Jurkat, Clone E6-1 (cell line): ENCODE measurements at regions not wholly inside any gene's neighbourhood (a gene's known extent, or its start where the extent isn't known, plus 50 kb on each side); places are given as distances from the start of the nearest gene placed in this dataset.
"Not testable (repeated sequence)": the region's sequence is repeated elsewhere in the genome, so short reads cannot be mapped to it uniquely, and the experiment has no call there.

Experiments
- DNase-seq: peaks from one replicate; pipeline ENCODE4 v3.0.0-alpha.2; 2011; ENCODE audit warnings: low read depth, low spot score
- H3K4me3 ChIP-seq: 2 replicates; pipeline ENCODE4 v1.5.1; 2011; ENCODE audit warnings: mild to moderate bottlenecking, low read length, control low read depth, moderate library complexity

DNA sequence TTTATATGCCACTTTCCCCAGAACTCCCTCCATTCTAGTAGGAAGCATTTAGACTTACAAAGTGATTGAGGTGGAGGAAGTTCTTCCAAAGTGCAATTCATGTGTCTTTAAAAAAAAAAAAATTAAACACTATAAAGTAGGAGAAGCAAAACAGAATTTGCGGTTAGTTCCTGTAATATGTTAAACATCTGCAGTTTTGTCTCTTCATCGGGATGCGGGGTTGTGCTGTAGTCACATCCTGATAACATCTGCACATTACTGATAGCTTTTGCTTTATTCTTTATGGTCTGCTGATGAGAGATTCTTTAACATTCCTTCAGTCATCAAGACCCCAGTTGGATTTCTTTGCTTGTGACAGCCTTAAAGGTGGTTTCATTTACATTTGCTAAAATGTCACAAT, 694.3 kb downstream of the NR2F1-AS1 start:
- DNase-seq: peak; percentile 2
- no peak overlapping the region for H3K4me3 ChIP-seq

DNA sequence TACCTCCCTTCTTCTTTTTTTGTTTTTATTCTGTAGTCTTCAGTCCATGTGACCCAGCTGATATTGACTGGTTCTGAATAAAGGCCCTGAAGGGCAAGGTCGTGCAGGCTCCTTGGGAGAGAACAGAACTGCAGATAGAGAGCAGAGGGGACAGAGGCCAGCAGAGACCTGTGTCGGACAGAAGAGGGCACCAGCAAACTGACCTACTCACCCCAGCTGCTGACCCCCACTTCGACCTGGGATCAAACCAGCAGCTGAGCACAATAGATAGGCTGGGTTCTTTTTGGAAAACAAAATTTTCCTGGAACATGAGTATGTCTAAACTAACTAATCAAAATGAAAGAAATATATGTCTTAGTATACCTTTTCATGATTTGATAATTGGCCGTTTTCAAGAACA, 695.1 kb downstream of the NR2F1-AS1 start:
- no peak overlapping the region for H3K4me3 ChIP-seq
- no peak for DNase-seq

DNA sequence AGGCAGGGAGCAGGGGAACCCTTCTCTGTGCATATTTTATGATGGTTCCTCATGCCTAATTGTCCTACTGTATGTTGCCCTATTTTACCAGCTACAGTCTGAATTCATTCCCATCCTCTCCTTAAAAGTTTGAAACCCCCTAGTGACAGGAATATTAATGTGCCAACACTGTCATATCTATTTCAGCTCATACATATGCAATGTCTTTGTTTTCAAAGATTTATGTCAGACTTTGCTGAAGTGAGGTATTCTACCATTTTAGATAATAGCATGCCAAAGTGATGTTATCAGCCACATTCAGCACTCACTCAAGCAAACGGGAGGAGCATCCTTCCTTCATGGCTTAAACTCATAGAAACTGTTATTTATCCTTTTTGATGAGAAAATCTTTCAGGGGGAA, 696.5 kb downstream of the NR2F1-AS1 start:
- no peak for DNase-seq
- no peak overlapping the region for H3K4me3 ChIP-seq

DNA sequence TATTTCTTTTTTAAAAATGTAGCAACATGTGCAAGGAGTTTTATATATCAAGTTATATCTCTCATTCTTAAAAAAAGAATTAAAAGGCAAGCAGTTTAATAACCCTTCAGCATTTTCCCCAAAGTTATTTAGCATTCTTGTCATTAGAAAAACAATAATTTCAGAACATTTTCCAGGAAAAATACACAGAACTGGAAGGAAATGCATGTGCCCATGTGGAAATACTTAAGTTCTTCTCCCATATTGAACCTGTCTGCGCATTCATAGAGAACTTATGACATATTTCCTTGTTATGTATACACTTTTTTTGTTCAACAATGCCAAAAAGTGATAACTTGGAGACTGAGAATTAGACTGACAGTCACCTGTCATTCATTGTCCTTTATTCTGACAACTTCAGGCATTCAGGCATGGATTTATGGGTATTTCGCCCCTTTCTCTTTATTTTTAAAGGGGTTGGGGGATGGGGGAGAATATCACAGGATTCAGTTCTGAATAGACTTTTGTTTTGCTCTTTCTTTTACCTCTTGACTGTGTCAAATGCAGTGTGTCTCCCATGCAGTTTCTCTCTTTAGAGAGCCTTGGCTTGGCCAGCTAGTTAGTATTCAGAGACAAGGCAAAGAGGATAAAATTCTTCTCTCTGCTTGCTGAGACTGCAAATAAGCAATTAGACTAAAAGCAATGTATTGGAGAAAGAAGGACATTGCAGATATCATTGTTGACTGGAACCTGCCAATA, 701.0 kb downstream of the NR2F1-AS1 start:
- DNase-seq: no peak
- no peak overlapping the region for H3K4me3 ChIP-seq

DNA sequence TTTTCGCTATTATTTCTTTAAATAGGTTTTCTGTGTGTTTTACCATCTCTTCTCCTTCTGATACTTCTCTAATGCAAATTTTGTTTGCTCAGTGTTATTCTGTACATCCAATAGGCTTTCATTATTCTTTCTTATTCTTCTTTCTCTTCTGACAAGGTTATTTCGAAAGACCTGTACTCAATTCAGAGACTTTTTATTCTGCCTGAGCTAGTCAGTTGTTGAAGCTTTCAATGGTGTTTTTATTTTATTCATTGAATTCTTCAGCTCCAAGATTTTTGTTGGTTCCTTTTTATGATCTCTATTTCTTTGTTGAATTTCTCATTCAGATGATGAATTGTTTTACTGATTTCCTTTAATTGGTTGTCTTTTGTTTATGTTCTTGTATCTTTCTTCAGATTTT, 706.2 kb downstream of the NR2F1-AS1 start:
- no peak overlapping the region for H3K4me3 ChIP-seq
- no peak for DNase-seq

DNA sequence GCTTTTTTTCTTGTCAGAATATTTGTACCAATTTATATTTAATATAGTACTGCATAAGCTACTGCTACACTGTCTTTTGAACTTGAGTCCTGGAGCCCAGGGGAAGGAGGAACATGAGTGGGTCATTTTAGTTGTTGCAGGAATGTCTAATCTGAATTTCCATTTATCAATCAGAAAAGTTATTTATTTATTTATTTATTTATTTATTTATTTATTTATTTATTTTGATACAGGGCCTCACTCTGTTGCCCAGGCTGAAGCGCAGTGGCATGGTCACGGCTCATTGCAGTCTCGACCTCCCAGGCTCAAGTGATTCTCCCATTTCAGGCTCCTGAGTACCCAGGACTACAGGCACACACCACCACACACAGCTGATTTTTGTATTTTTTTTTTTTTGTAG, 712.6 kb downstream of the NR2F1-AS1 start:
- no peak for DNase-seq
- no peak overlapping the region for H3K4me3 ChIP-seq

DNA sequence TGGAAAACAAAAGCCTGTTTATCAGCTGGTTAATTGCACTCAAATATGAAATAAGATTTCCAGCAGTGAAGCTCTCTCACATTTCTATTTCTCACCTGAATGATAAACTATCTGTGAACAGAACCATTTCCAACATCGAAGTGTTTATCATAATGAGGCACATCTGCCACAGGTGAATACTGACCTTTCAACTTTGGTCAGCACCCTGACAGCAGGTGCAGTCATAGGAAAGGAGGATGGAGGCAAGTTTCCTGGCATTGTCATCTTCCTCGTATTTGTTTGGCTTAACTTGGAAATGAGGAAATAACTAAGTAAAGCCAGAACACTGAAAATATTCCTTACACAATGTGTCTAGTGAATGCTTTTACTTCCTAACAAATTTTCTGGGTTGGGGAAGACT, 716.4 kb downstream of the NR2F1-AS1 start:
- no peak overlapping the region for H3K4me3 ChIP-seq
- no peak for DNase-seq

DNA sequence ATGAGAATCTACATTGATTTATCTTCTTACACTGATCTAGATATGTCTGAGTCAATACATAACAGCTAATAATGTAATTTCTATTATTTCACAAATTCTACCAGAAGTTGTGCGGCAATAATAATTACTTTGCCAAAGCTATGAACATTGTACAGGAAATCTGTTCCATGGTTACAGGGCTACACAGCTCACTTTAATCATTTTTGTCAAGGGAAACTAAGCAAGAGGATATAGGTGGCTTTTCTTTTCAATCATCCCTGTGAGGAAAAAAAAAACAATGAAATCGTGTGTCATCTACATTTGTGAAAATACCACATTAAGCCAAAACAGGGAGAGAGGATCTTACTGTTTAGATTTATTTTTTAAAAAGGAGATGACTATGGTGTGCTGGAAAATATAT, 717.4 kb downstream of the NR2F1-AS1 start:
- DNase-seq: no peak
- H3K4me3 ChIP-seq: no peak overlapping the region

DNA sequence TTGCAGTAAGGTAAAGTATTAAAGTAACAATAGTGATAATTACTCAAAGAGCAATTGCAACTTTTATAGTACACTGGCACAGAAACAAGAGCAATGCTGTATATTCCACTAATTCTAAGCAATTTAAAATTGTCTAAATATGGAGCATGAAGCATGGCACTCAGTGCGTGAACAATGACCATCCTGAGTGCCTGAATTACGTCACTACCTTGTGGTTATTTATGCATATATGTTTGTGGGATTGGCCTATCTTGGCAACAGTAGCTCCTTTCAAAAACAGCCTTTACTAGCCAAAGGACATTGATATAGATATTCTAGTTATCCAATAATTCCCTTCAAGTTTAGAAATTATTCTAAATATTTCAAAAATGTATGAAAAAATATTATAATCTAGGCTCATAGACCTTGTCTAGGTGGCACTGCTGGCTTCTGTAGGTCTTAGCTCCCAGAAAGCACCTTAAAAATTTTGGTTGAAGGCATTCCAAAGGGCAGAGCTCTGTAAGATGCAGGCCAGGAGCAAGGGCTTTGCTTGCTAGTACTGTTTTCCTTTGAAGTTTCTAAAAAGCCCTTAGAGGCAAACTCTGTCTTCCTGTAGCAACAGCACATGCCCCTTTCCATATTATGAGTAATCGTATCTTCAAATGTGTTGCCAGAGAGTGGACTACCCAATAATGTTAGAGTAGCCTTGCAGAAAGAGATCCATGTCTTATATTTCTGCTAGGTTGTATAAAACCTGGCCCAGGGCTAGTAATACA, 719.3 kb downstream of the NR2F1-AS1 start:
- DNase-seq: no peak
- no peak overlapping the region for H3K4me3 ChIP-seq

DNA sequence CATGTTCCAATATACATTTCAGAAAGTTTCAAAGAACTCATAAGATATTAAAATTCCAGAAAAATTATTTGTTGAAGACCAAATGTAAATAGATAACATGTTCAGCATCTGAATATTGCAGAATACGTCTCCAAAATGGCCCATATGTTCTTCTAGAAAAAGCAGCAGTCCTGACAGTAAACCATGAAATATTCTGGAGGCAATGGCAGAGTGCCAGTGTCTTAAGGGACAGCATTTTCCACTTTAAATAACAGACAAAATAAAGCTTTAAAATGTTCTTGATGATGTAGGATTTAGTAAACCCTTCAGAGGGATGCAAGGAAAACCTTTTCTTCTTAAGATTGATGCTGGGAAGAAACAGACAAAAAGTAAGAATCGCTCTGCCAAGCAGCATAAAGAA, 721.0 kb downstream of the NR2F1-AS1 start:
- no peak overlapping the region for H3K4me3 ChIP-seq
- DNase-seq: no peak

DNA sequence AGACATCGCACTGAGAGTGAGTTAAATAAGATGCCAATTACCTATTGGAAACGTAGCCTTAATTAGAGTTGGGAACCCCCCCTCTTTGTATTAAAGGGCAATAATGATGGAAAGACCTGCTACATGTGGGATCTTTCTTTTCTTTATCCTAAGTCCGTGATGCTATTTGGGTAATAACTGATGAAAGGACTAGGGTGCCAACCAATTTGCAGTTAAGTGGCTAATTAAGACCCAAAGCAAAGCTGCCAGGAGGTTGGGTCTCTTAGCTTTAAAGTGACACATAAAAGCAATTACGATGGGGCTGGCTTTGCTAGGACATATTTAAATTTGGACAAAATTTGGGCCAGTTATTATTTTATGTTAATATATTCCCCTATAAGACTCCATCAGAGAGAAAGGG, 728.8 kb downstream of the NR2F1-AS1 start:
- no peak overlapping the region for H3K4me3 ChIP-seq
- DNase-seq: no peak

DNA sequence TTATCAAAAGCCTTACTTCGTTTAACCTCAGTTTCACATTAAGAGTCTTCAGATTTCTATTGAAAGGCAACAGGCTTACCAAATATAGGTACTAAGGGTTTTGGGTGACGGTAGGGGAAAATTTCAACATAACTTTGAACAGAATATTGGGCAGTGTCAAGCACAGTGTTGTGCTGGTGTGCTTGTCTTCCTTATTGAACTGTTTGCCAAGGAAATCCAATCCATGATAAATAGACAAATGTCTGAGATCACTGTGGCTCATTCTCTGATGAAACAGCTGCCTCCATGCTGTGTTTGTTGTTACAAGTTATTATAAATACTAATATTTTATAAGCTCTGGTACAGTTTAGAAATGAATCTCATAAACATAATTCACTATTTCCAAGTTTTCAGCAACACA, 730.1 kb downstream of the NR2F1-AS1 start:
- no peak for DNase-seq

DNA sequence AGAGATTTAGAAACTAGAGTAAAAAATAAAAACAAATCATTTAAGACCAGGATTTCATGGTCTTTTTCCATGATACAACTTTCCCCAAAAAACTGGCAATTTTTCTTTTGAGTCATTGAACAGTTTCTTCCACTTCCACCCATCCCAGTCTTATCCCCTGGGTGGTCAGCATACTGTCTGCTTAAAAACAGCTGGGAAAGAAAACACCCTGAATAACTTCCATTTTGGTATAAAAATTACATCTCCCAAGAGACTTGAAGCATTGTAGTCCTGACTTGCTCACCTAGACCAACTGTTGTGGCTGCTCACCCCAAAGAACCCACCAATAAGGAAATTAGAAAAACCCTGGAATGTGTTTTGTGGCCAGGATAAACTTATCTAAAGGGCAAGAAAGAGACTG, 731.3 kb downstream of the NR2F1-AS1 start:
- no peak overlapping the region for H3K4me3 ChIP-seq
- DNase-seq: no peak

More for the DNA sequence above, 730.1 kb downstream of the NR2F1-AS1 start:
- no peak overlapping the region for H3K4me3 ChIP-seq

DNA sequence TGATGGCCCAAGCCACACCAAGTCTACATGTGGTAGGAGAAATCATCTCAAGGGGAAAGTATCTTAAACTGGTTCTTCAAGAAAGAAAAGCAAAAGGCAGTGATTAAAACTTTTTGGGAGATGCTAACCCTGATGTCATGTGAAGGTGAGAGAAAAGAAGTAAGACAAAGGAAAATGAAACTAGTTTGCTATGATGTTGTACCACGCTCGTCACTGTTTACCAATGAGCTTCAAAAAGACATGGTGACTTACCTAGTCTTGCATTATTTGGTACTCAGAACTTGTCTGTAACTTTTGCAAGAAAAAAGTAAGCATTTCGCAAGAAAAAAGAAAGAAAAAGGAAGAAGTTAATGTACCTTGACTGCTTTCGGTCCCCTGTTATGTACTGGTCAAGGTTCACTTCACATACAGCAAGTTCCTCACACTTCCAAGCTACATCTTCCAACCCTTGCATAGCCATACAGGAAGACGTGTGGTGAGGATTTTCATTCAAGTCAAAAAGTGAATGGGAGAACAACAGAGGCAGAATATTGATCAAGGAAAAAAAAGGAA, 739.3 kb downstream of the NR2F1-AS1 start:
- DNase-seq: no peak
- no peak overlapping the region for H3K4me3 ChIP-seq

DNA sequence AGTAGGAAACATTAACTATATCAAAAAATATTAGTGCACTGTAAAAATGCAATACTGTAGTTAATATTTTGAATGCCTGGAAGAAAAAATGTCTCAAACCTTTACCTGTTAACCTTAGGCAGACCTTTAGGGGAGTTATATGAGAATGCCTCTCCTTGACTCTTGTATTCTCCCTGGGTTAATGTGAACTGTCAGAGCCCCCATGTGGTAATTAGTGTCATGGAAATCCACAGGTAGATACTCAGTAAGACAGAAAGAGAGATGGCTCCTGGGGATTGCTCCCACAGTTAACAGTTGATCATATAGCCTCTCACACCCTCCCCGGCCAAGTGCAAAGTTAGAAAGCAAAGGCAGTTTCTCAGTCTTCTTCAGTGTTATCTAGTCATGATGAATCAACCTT, 742.8 kb downstream of the NR2F1-AS1 start:
- H3K4me3 ChIP-seq: no peak overlapping the region
- DNase-seq: no peak

DNA sequence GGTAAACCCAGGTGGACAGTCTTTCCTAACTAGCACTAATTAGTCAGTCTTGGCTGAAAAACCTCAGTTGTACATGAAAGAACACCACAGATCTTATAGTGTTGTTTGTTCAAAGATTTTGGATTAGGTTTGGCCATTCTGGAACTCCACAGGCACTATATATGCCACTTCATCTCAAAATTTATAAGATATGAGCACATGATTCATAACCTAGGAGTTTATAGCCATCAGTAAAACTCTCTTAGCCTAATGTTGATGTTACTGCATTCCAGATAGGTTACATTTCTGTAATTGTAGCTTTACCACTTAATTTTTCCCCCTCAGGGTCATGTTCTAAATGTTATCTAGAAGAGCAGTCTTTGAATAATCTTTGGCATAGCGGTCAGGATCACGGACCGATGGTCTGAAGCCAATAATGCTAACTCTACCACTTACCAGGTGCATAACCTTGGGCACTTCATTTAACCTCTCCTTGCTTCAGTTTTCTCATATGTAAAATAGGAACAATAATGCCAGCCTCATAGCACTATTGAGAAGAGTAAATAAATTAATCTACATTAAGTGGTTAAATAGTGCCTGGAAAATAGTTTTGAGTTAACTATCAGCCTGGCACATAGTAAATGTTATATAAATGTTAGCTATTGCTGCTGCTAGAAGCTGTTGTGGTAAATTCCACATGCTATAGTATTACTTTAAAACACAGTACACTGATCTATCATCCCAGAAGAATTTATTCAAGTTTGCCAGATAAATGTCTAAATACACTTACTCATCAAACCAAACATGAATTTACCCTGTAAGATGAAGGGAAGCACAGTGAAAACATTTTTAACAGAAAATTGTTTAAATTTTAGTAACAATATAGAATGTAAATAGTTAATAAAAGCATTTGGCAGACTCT, 743.9 kb downstream of the NR2F1-AS1 start:
- DNase-seq: no peak
- H3K4me3 ChIP-seq: no peak overlapping the region

DNA sequence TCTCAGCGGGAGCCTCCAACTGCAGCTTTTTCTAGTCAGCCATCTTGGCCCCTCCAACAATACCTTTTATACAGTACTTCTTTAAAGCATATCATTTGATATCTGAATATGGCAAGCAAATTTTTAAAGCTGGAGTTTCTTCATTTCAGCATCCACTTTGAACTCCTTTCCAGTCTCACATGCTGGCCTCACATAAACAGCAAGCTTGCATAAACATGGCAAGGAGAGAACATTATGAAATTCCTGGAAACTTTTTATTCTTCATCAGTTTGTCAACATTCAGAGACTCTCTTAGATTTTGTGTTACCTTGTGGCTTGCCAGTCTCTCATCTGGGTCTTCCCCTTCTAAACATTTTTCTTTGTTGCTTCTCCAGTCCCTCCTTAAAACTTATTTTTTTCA, 745.3 kb downstream of the NR2F1-AS1 start:
- no peak for DNase-seq
- no peak overlapping the region for H3K4me3 ChIP-seq

DNA sequence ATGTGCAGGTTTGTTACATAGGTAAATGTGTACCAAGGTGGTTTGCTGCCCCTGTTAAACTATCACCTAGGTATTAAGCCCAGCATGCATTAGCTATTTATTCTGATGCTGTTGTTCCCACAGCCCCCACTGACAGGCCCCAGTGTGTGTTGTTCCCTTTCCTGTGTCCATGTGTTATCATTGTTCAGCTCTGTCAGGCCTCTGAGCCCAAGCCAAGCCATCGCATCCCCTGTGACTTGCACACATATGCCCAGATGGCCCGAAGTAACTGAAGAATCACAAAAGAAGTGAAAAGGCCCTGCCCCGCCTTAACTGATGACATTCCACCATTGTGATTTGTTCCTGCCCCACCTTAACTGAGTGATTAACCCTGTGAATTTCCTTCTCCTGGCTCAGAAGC, 757.5 kb downstream of the NR2F1-AS1 start:
- H3K4me3 ChIP-seq, DNase-seq: not testable (repeated sequence)

DNA sequence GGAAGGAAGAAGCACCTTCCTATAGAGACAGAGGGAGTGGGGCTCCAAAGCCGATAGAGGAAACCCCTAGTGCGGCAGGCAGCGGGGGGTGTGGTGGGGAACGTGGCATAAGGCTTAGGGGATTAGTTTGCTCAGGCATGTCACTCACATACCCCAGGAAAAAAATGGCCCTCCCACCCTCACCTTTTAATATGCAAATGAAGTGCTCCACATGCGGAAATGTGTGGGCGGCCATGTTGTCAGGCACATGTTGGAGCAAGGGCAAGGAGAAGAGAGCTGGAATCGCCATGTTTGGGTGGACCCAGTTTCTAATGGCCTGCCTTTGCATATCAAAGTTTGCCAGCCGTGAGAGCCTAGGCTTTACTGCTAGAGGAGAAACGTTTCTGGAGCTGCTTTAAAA, 758.8 kb downstream of the NR2F1-AS1 start:
- no peak for DNase-seq
- no peak overlapping the region for H3K4me3 ChIP-seq
